DMS53 (cell line): ENCODE measurements at regions not wholly inside any gene's neighbourhood (a gene's known extent, or its start where the extent isn't known, plus 50 kb on each side); places are given as distances from the start of the nearest gene placed in this dataset.

ENCODE experiments used
- DNase-seq: peaks from one replicate; lab custom pipeline; 2025; lab: John Stamatoyannopoulos, UW

DNA sequence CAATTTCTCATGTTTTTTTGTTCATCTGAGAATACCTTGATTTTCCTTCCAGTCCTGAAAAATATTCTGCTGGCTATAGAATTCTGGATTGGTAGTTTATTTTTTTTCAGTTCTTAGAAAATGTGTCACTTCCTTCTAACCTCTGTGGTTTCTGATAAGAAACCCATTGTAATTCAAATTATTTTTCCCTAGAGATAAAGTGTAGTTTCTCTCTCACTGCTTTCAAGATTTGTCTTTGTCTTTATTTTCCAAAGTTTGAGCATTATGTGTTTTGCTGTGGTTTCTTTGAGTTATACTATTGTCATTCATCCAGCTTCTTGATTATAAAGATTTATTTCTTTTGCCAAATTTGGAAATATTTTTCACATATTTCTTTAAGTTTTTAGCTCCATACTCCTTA lies 324.0 kb upstream of the SPRY2 start:
- no peak for DNase-seq

DNA sequence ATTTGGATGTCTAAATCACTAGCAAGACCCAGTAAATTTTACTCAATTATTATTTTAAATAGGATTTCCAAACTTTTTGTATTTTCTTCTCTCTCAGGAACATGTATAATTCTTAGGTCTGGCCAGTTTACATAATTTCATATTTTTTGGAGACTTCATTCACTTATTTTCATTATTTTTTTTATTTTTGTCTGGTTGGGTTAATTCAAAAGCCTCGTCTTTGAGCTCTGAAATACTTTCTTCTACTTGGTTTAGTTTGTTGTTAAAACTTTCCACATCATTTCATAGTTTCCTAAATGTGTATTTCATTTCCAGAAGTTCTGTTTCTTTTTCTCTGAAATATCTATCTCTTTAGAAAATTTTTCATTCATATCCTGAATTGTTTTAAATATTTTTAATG lies 322.9 kb upstream of the SPRY2 start:
- DNase-seq, result no peak

DNA sequence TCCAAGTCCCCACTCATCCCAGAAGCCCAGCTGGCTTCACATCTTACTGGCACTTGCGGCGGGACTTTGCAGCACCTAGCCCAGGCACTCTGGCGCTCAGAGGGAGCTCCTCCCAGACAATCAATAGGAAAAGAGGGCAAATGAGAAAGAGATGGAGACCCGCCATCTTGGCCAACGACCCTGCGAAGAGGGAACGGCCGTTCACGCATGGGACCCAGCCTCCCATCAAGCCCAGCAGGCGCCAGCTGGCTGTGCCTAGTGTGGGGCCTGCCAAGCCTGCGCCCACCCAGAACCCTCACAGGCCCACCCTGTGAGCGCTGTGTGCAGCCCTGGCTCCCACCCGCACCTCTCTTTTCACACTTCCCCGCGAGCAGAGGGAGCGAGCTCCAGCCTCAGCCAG lies 317.8 kb upstream of the SPRY2 start:
- DNase-seq, result no peak

DNA sequence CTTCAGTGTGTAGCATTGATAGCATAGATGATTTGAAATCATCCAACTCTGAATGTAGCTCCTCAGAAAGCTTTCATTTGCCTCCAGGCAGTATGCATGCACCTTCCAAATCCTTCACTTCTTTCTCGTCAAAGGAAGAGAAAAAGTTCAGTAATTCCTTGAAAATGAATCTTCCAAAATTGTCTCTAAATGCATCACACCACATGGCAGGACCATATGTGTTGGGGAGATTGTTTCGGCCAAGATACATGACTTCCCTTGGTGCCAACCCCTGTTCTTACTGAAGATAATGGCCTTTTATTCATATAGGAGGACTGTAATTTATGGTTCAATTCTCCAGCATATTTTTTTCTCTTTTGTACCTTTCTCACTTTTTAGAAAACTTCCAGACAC lies 315.6 kb upstream of the SPRY2 start:
- no peak for DNase-seq

DNA sequence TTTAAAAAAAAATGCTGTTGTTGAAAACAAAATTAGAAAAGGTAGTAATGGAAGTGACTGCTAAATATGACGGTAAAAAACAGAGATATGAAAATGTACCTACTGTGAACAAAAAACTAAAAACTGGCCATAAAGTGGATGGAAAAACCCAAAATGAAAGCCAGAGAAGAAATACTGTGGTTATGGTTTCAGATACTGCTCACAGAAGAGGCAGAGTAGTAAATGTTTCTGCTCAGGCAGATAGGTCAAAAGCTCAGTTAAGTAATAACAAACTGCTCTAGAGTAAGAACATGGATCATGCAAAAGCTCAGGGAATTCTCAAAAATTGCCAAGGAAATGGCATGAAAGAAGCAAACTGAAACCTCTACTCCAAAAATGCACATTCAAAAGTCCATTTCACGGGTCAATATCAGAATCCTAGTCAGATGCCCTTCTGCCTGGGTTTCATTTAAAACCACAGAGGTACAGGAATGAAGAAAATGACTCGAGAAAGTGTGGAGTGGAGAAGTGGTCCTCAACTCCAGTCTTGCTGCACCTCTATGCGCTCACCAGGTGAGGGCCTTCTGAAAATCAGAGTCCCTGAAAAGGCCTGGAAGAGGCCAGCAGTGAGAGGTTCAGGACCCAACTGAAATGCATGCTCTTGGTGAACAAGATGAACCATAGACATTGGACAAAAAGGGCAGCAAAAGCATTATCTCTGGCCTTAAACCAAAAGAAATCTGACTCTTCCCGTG lies 315.0 kb upstream of the SPRY2 start:
- DNase-seq, result peak; percentile 24

DNA sequence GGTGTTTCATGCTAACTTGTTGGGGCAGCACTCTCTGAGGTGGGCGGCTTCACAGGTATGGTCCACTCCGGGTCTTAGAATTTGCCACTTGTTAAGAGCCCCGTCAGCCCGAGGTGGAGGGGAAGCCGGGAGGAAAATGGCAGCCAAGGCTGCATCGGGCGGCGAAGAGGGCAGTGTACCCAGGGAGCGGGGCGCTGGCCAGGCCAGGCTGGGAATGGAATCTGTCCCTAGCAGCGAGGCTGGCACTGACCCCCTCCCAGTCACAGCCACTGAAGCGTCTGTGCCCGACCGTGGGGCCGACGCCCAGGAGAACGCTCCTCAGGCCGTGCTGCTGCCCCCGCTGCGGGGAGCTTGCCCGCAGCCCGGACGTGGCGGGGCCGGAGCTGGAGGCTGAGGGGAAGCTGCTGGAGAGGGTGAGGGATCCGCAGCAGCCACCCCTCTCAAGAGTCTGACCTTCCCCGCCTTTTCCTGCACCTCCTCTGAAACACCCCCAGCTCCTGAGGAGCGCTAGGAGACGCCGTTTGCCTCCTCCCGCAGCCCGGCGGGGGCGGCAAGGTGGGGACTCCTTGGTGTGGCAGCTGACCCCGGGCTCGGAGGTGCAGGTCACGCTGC lies 313.8 kb upstream of the SPRY2 start:
- peak; percentile 50 for DNase-seq

DNA sequence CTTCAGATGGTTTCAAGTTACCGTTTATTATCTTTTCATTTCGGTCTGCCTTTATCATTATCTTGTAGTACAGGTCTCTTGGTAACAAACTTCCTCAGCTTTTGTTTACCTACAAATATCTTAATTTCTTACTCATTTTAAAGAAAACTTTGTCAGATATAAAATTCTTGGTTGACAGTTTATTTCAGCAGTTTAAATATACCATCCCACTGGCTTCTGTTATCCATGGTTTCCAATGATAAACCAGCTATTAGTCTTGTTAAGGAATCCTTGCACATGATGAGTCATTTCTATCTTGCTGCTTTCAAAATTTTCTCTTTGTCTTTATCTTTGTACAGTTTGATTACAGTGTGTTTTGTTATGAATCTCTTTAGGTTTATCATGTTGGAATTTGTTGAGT lies 308.3 kb upstream of the SPRY2 start:
- DNase-seq, result no peak

DNA sequence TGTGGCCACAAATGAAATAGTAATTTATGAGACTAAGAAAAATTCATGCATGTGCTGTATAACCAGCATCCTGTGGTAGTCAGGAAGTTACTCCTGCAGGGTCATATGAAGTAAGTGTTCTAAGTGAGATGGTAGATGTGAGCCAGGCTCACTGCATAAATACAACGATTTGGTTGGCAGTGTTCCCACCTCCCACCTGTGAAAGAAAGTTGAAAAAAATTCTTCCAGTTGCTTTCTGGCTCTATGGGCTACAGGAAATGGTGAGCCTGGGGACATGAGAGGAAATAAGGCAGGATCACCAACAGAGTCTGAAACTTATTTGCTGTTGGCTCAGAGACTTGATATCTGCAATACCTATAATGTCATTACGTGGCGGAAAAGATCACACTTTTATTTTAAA lies 301.7 kb upstream of the SPRY2 start:
- no peak for DNase-seq

DNA sequence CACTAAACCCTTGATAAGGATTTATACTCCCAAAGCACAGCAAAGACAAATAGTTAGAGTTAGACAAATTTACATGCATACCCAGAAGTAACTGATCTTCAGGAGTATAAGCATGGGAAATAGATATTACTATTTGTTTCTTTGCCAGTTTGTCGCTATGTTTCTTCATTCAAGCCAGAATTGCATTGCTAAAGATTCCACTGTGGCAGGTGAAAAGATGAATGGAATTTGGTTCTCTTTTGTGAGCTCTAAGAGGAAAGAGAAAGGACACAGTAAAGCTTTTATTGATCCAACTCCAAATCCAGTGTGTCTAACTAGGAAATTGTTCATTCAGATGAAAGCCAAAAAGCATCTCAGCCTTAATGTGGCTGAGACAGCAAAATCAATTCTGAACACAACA lies 292.3 kb upstream of the SPRY2 start:
- DNase-seq, result no peak

DNA sequence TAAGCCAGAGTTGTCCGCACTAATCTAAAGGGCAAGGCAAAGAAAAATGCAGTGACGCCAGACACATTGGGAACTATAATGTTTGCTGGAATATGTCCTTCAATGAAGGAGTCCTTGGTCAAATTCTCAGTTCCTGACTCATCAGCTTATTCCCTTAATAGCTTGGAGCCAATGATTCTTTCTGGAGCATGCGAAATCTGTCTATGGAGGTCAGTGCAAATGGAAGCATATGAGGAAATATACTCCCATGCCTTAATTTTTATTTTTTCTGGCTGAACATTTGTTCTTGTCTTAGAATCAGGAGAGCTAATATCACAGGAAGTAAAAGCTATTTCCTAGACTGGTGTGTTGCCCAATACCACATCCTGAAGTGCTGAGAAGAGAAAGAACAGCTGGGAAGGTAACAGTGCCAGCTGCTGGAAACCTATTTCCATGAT lies 289.8 kb upstream of the SPRY2 start:
- DNase-seq, result peak; percentile 15

DNA sequence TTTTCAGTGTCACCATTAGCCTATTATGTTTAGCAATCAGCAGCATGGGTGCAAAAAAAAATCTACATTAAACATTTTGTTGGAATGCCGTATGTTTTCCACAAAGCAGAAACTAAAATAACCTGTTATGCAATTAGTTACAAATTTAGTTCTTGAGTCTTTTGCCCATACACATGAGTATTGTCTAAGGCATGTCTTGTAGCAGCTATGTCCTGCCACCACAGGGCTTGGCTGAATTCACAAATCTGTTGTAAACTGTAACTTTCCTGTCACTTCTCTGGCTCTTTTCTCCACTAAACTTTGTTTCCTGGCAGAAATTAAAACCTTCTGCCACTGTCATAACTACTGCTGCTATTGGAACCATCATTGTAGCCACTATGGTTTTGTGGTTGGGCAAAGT lies 277.9 kb upstream of the SPRY2 start:
- no peak for DNase-seq

DNA sequence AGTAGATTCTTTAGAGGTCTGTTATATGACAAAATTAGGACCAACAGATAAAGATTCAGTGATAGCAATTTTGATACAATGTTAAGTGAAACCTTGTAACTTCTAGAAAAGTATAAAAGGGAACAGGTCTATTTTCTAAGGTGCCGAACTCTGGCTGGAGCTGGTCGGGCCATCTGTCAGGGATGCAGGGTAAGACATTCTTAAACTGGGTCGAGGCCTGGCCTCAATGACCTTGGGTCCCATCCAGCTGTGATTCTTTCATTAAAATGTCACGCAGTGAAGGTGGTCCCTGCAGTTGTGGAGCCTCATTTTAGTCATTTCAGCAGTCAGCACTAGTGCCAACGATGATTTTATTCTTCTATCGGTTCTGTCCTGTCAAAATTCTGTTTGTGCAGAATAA lies 271.9 kb upstream of the SPRY2 start:
- DNase-seq, result no peak

DNA sequence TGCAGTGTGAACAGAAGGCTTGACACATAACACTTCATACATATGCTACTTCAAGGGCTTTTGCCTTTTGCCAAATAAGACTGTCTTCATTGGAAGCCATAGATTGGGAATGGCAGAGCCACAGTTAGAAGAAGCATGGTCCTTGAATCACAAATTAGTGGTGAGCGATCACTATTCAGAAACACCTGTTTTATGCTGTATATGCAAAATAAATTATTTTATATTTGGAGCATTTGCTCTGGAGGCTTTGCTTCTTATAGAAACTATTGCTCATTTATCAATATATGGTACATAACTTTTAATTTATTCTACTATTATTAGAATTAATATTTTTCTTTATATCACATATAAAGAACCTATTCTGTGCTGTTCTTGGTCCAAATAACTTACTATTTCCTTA lies 270.4 kb upstream of the SPRY2 start:
- DNase-seq, result no peak

DNA sequence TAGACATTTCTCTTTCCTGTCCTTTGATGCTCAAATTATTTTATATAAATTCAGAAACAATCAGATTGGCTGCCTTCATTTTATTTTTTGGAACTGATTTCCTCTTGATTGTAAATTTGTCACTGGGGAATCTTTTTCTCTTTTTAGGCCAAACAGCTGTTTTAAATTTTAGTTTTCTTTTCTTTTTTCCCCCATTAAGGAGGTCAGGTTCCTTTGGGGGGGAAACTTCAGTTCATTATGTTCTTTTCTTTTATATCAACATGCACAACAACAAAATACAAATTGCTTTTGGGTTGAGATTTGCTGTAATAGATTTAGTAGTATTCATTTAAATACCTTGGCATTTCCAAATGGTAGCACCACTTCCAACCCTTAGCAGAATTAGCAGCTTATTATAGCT lies 264.8 kb upstream of the SPRY2 start:
- DNase-seq, result no peak

DNA sequence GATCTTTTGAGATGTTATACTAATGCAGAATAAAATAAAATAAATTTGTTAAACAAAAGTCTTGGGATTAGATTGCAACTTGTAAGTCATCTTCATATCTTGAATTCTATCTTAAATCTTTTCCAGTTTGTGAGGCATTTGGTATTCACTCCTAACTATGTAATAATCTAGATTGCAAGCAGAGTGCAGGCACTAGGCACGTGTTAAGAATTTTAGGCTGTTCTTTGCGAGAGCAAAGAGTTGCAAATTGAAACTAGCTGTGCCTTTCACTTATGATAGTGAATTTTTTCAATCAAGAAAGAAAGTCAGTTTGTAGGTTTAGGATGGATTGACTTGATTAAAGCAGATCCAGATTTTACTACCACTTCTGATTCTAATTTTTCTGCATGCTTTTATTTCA lies 264.1 kb upstream of the SPRY2 start:
- DNase-seq, result no peak

DNA sequence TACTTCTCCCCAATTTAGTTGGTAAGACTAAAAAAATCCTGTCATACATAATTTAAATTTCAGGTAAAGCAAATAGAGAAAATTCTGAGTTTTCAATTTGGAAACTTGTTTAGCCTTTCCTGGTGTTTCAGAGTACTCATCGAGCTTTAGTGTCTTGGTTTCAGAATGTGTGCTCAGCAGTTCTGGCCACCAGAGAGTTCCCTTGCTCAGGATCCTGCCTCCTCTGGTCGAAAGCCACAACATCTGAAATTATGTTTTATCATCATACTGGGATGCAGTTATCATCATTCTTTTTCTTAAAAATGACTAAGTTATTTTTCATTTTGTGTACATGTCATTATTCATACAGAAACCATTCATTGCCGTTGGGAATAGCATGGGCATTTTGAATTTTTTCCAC lies 263.2 kb upstream of the SPRY2 start:
- no peak for DNase-seq

DNA sequence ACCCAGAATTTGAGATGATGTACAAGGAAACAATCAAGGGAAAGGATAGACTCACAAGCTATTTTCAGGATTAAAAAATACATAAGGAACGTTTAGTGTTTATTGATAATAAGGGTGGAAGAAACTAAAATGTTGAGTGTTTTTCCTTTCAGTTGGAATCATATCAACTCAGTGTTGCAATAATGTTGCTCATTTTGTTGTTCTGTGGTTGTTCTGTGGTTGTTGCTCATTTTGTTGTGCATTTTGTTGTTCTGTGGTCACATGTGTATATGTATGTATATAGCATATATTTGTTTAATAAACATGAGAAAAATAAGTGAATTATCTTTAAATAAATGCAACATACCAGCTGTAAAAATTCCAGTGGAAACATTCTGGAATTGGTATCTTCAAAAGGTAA lies 262.4 kb upstream of the SPRY2 start:
- DNase-seq, result no peak

DNA sequence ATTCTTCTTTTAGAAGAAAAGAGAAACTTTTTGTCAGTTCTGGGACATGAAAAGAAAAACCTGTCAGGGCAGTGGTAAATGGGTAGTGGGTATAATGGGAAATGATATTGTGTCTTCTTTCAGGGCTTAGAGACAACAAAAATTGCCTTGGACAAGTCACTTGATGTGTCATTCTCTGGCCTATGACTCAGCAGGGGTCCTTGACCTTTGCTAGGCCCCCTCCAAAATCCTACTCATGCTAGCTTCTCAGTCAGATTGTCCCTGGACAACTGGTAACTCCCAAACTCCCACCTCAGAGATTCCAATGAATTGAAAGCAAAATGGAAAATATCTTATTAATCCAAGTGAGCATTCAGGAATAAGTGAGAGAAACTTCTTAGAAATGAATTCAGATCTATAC lies 258.8 kb upstream of the SPRY2 start:
- no peak for DNase-seq

DNA sequence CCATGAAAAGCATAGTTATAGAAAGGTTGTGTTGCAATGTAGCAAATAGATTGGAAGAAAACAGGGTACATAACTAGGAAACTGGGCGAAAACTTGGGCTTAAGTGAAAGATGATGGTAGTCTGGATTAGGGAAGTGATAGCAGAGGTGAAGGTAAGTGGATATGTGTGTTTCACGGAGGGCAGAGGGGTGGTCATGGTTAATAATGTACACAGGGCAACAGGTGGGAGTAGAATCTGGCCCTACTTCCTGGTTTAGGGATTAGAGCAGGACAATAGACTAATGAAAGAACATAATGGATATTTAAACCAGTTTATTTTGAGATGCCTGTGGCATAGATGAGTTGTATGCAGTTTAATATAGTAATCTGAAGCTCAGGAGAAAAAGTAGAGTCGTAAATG lies 257.3 kb upstream of the SPRY2 start:
- DNase-seq, result peak; percentile 0

DNA sequence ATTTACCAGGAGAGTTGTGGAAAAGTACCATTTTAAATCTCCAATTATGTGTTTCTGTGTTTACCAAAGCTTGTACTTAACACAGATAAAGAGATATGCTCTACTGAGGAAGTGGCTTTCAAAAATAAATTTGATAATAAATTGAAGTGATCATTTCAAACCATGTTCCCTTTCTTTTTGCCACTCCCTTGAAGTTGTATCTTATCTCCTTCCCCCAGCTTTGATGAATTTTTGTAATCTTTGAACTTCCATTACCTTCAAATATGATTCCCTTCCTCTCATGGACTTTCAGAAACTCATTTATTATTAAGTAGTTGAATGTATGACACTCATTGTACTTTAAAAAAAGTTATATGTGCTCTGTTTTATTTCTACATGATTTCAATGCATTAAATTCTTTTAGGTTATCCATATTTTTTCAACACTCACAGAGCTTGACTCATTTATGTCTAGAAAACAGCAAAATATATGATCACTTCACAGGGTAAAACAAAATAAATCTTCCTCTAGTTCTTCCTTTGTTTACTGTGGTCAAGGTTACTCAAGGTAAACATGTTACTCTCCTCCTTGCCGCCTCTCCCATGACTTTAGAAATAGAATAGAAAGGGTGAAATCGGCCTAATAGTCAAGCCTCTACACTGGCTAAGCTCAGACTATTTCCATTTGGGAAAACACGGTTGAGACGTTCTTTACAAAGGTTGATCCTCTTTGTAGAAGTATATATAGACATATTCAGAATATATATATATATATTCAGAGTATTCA lies 251.2 kb upstream of the SPRY2 start:
- DNase-seq, result peak; percentile 34

DNA sequence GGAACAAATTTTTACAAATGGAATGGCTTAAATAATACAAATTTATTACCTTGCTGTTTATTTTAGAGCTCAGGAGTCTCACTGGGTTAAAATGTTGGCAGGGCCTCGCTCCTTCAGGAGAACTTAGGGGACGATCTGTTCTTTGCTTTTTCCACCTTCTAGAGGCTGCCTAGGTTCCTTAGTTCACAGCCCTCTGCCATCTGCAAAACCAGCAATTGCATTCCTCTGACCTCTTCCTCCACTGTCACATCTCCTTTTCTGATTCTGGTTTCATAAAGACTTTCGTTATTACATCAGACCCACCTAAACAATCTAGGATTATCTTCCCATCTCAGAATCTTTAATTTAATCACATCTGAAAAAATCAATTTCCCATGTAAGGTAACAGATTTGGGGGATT lies 249.6 kb upstream of the SPRY2 start:
- no peak for DNase-seq

DNA sequence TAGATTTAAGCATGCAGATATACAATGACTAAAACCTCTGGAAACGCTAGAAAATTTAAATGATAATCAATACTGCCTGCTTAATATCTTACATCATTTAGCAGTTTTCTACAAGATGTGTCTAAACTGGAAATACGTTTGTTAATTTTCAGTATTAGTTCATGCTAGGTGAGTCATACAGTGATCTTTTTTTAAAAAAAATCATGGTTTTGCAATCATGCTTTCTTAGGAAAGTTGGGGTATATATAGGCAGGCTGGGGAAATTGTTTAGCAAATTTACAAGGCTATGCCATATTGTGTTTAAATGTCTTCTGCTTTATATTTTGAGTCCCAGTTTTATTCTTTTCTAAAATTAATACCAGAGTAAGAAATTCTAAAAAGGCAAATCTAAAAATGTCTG lies 245.4 kb upstream of the SPRY2 start:
- DNase-seq, result no peak

DNA sequence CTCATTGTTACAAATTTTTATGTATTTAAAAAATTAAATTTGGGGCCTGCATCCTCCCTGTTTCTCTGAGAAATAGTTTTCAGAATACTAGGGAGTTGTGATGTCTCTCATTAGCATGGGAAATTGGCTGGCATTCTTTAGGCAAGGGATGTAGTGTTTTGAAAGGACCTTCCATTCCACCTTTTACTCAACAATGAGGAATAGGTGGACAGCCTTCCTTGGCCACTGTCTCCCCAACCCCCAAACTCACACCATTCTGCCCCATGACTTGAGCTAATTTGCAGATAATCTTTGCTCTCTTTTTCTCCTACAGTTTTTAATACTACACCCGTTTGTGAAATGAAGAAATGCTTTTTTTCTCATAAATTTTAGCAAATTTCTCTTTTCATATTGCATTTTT lies 244.6 kb upstream of the SPRY2 start:
- DNase-seq, result no peak
